K562 (cell line): ENCODE measurements at regions not wholly inside any gene's neighbourhood (a gene's known extent, or its start where the extent isn't known, plus 50 kb on each side); places are given as distances from the start of the nearest gene placed in this dataset.

Experiments used
- ATAC-seq: fragments of 200-7000 bp; cut with Tn5 transposase; 3 replicates; pipeline ENCODE4 v1.9.1; 2020; ENCODE audit warnings: moderate library complexity
- BruUV-seq: library from RNA; stranded (reverse); fragments of 400-500 nt; replicated peaks from 2 replicates; lab custom pipeline; 2021; lab: Mats Ljungman, UMichigan
- CTCF ChIA-PET: fragments of 300-600 bp; formaldehyde crosslinking; extraction: SDS; loops from one replicate; lab custom pipeline; 2021; ENCODE audit warnings: low intra/inter-chr PET ratio; lab: Yijun Ruan, JAX
- POLR2A ChIA-PET: fragments of 300-600, 350-650 bp; sonication (Branson Sonifier 250); formaldehyde crosslinking; extraction: SDS; loops from one replicate; lab custom pipeline; 2021; ENCODE audit warnings: antibody characterized with exemption, inconsistent platforms; lab: Yijun Ruan, JAX
- DNase-seq, 4 experiments: peaks; one replicate each; pipeline versions ENCODE4 v3.0.0 to v3.0.0-alpha.2; 2011 to 2018; ENCODE audit warnings: low spot score in 3 of 4, mixed read lengths in 3 of 4; ENCODE audit errors: extremely low read depth in 1 of 4
- FAIRE-seq: peaks from 2 replicates; lab custom pipeline; 2011; peaks lifted over from hg19 to GRCh38; lab: Jason Lieb, UNC
- H2AFZ ChIP-seq: 2 replicates; pipeline ENCODE4 v1.6.0; 2011; ENCODE audit warnings: low read depth, low read length, control low read depth, inconsistent platforms
- H3K27ac ChIP-seq: fragments of 200-600 bp; 3 replicates; pipeline ENCODE4 v1.8.0; 2011; ENCODE audit warnings: low read depth, mild to moderate bottlenecking, control low read depth, inconsistent platforms, low read length, moderate library complexity, mixed read lengths; ENCODE audit errors: extremely low read depth
- H3K27me3 ChIP-seq, 2 experiments: fragments of 300-600 bp in 1 of 2; 2 replicates in 1 of 2; 3 replicates in 1 of 2; pipeline versions ENCODE4 v1.6.0 to v1.8.0; 2011; ENCODE audit warnings: inconsistent platforms in 2 of 2, low read length in 2 of 2, mild to moderate bottlenecking in 1 of 2, mixed read lengths in 1 of 2, moderate library complexity in 1 of 2; ENCODE audit not compliant: control insufficient read depth in 2 of 2, insufficient read depth in 2 of 2
- H3K36me3 ChIP-seq: fragments of 300-600 bp; 3 replicates; pipeline ENCODE4 v1.8.0; 2011; ENCODE audit warnings: mild to moderate bottlenecking, low read length, inconsistent platforms; ENCODE audit not compliant: control insufficient read depth, insufficient read depth
- H3K4me1 ChIP-seq, 2 experiments: fragments of 200-600 bp in 1 of 2; replicated peaks in 1 of 2; 2 replicates in 1 of 2; 3 replicates in 1 of 2; pipeline versions ENCODE4 v1.5.1 to v1.8.0; 2011; ENCODE audit warnings: inconsistent platforms in 2 of 2, low read length in 2 of 2, mild to moderate bottlenecking in 1 of 2, mixed read lengths in 1 of 2, moderate library complexity in 1 of 2; ENCODE audit not compliant: control insufficient read depth in 2 of 2, insufficient read depth in 2 of 2
- H3K4me2 ChIP-seq: 2 replicates; pipeline ENCODE4 v1.6.1; 2011; ENCODE audit warnings: low read length, control low read depth, inconsistent platforms, mixed read lengths; ENCODE audit not compliant: insufficient read depth
- H3K4me3 ChIP-seq: fragments of 200-600 bp; sonication (generic), shearing (Covaris generic); 2 replicates; pipeline ENCODE4 v1.5.1; 2016; ENCODE audit warnings: control low read depth, inconsistent platforms
- H3K79me2 ChIP-seq: fragments of 200-600 bp; 3 replicates; pipeline ENCODE4 v1.8.0; 2011; ENCODE audit warnings: low read length, inconsistent platforms; ENCODE audit not compliant: control insufficient read depth, insufficient read depth
- H3K9ac ChIP-seq, 2 experiments: 2 replicates each; pipeline versions ENCODE4 v1.6.0 to v1.6.1; 2011; ENCODE audit warnings: low read depth in 2 of 2, low read length in 2 of 2, control low read depth in 1 of 2, inconsistent platforms in 1 of 2, mild to moderate bottlenecking in 1 of 2, mixed read lengths in 1 of 2; ENCODE audit not compliant: insufficient read depth in 1 of 2
- H3K9me1 ChIP-seq: one replicate; pipeline ENCODE4 v1.6.0; 2011; ENCODE audit warnings: inconsistent platforms, mild to moderate bottlenecking, low read length, moderate library complexity; ENCODE audit not compliant: control insufficient read depth, insufficient read depth
- H3K9me3 ChIP-seq: replicated peaks from 2 replicates; pipeline ENCODE4 v1.5.1; 2011; ENCODE audit warnings: low read depth, low read length, inconsistent platforms; ENCODE audit not compliant: control insufficient read depth, insufficient read depth
- H4K20me1 ChIP-seq: replicated peaks from 2 replicates; pipeline ENCODE4 v1.6.1; 2011; ENCODE audit warnings: low read length, inconsistent platforms, mixed read lengths; ENCODE audit not compliant: control insufficient read depth, insufficient read depth
- BACH1 ChIP-seq: fragments of 200-800 bp; sonication (Bioruptor generic); IDR thresholded peaks from 2 replicates; pipeline ENCODE4 v1.6.1; 2016; ENCODE audit warnings: missing genetic modification characterization, missing compliant biosample characterization
- DLX4 ChIP-seq: fragments of 250-450 bp; sonication (Bioruptor Pico); IDR thresholded peaks from 2 replicates; pipeline ENCODE4 v1.6.1; 2021; ENCODE audit warnings: mild to moderate bottlenecking
- DNMT1 ChIP-seq: fragments of 450-650 bp; IDR thresholded peaks from 2 replicates; pipeline ENCODE4 v1.6.1; 2016; ENCODE audit warnings: antibody characterized with exemption, mild to moderate bottlenecking
- HINFP ChIP-seq: fragments of 450-650 bp; conservative IDR thresholded peaks from 2 replicates; pipeline ENCODE4 v1.6.1; 2016; ENCODE audit warnings: missing genetic modification characterization, low read depth, mild to moderate bottlenecking, control low read depth, missing compliant biosample characterization
- KAT7 ChIP-seq: sonication (generic); formaldehyde crosslinking; IDR thresholded peaks from 2 replicates; pipeline ENCODE4 v1.8.0; 2022; ENCODE audit warnings: missing genetic modification reagents, mild to moderate bottlenecking, borderline replicate concordance
- NCOA2 ChIP-seq, 2 experiments: fragments of 450-650 bp; IDR thresholded peaks; 2 replicates each; pipeline ENCODE4 v1.6.1; 2018; ENCODE audit warnings: mild to moderate bottlenecking in 2 of 2, moderate library complexity in 1 of 2; ENCODE audit not compliant: partially characterized antibody in 2 of 2
- NKRF ChIP-seq: fragments of 450-650 bp; IDR thresholded peaks from 2 replicates; pipeline ENCODE4 v1.6.1; 2016; ENCODE audit warnings: borderline replicate concordance
- PTTG1 ChIP-seq: fragments of 450-650 bp; IDR thresholded peaks from 2 replicates; pipeline ENCODE4 v1.6.1; 2016; ENCODE audit warnings: low read depth, mild to moderate bottlenecking, missing genetic modification characterization, missing compliant biosample characterization
- RREB1 ChIP-seq: fragments of 250-450 bp; sonication (Bioruptor Pico); IDR thresholded peaks from 2 replicates; pipeline ENCODE4 v1.4.0; 2020
- SMARCA5 ChIP-seq: fragments of 450-650 bp; IDR thresholded peaks from 2 replicates; pipeline ENCODE4 v1.6.1; 2016
- THAP7 ChIP-seq: fragments of 250-450 bp; sonication (Bioruptor Pico); IDR thresholded peaks from 2 replicates; pipeline ENCODE4 v1.5.0; 2021
- ZBTB7A ChIP-seq: IDR thresholded peaks from 2 replicates; pipeline ENCODE4 v1.6.1; 2011; ENCODE audit warnings: low read depth, mild to moderate bottlenecking, low read length, moderate library complexity, borderline replicate concordance; ENCODE audit not compliant: control insufficient read depth
- ZNF174 ChIP-seq: fragments of 250-450 bp; sonication (Bioruptor Pico); IDR thresholded peaks from 2 replicates; pipeline ENCODE4 v1.4.0; 2020; ENCODE audit warnings: mild to moderate bottlenecking
- WGBS: fragments of 100-300 bp; shearing (Covaris generic); methylation state at CpG from one replicate; pipeline ENCODE4 v1.1.6; 2016; ENCODE audit warnings: low coverage, mixed read lengths; ENCODE audit not compliant: insufficient coverage; ENCODE audit errors: missing lambda C conversion rate; 5-methylcytosine and 5-hydroxymethylcytosine counted together
- in situ Hi-C: fragments of 300-500 bp; cut with MboI; formaldehyde crosslinking; loops from 4 replicates; pipeline ENCODE4 v1.15.0; 2018; ENCODE audit warnings: inconsistent platforms, mixed read lengths
- intact Hi-C: fragments of 100-400 bp; cut with micrococcal nuclease; formaldehyde crosslinking; loops from 2 replicates; pipeline ENCODE4 v1.14.2; 2022

- WGBS: 0% methylated on average over 1 of the region's 1 CpG
- TF ChIP-seq KAT7: no peak
- no peak for TF ChIP-seq HINFP (tag)
- no peak for TF ChIP-seq THAP7 (CRISPR knock-in tag)
- no peak for TF ChIP-seq DNMT1
- TF ChIP-seq SMARCA5: no peak
- no peak for TF ChIP-seq DLX4 (CRISPR knock-in tag)
- TF ChIP-seq PTTG1 (tag): no peak
- TF ChIP-seq BACH1: no peak
- TF ChIP-seq ZNF174 (CRISPR knock-in tag): no peak
- no peak for TF ChIP-seq ZBTB7A
- no peak for TF ChIP-seq NCOA2 (IDR thresholded peaks at IDR 0.05; ENCODE audit: partially characterized antibody in 2 of 2)
- TF ChIP-seq NKRF: no peak
- no peak for TF ChIP-seq RREB1 (CRISPR knock-in tag)
Measured at GRCh38 chr4:95627709-95628108, 78.9 kb upstream of the UNC5C start.

More at GRCh38 chr4:95627709-95628108, 78.9 kb upstream of the UNC5C start:
- BruUV-seq: no TSS peak
- H3K9ac ChIP-seq: no peak overlapping the region
- H3K9me1 ChIP-seq: no peaks in the 10 kb centered on the region
- intact Hi-C loops (no loop called here), in situ Hi-C loops (no loop called here)
- ChIA-PET POLR2A (no interaction called here), CTCF (no interaction called here)
- no peak overlapping the region for H3K27ac ChIP-seq
- DNase-seq (no peak), ATAC-seq (no peak), FAIRE-seq (no peak)
- no peak overlapping the region for H3K4me3 ChIP-seq
- no peaks in the 10 kb centered on the region for H3K36me3 ChIP-seq
- H2AFZ ChIP-seq: no peak overlapping the region
- no peaks in the 10 kb centered on the region for H3K9me3 ChIP-seq
- H3K4me2 ChIP-seq: no peak overlapping the region
- no peaks in the 10 kb centered on the region for H3K4me1 ChIP-seq
- no peaks in the 10 kb centered on the region for H3K27me3 ChIP-seq
- H3K79me2 ChIP-seq: no peaks in the 10 kb centered on the region
- H4K20me1 ChIP-seq: no peaks in the 10 kb centered on the region
